GM18505 (cell line): ENCODE measurements at regions not wholly inside any gene's neighbourhood (a gene's known extent, or its start where the extent isn't known, plus 50 kb on each side); places are given as distances from the start of the nearest gene placed in this dataset.
"Not testable (repeated sequence)": the region's sequence is repeated elsewhere in the genome, so short reads cannot be mapped to it uniquely, and the experiment has no call there.

Experiments used
- ATAC-seq: cut with Tn5 transposase; IDR thresholded peaks from one replicate; pipeline ENCODE4 v1.9.1; 2021; ENCODE audit not compliant: unreplicated experiment
- POLR2A ChIP-seq: IDR thresholded peaks from 4 replicates; pipeline ENCODE4 v1.6.1; 2011; ENCODE audit warnings: borderline replicate concordance; ENCODE audit not compliant: insufficient read depth, insufficient read length; ENCODE audit errors: extremely low read depth

DNA sequence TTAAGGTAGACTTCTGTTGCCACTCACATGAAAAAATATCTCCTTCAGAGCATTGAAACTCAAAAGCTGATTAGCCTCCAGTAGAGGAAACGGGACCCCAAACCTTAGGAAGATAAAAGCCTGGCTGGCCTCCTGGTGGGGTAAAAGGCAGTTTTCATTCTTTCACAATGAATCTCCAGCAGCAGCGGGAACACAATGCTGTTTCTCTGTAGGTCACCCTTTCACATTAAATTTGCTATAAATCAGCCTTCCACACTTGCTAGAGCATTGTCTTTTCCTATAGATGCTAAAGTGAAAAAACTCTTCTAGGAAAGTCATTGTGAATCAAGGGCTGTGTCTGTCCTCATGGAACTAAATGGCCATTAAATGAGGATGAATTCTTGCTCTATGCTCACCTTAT is 207.3 kb upstream of the MAGEB2 start:
- no peak for TF ChIP-seq POLR2A
- ATAC-seq, result no peak

DNA sequence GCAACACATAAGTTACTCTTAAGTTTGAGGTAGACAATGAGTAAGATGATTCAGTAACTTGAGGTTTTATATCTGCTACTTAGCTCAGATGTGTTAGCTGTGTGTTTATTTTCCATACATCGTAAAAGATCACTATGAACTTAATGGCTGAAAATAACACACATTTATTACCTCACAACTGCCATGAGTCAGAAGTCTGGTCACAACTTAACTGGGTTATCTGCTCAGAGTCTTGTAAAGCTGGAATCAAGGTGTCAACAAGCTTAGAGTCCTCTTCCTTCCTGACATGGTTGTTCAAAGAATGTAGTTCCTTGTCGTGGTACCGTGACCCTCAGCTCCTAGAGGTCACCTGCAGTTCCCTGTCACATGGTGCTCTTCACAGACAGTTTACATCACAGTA is 204.9 kb upstream of the MAGEB2 start:
- ATAC-seq, result no peak
- TF ChIP-seq POLR2A, result no peak

DNA sequence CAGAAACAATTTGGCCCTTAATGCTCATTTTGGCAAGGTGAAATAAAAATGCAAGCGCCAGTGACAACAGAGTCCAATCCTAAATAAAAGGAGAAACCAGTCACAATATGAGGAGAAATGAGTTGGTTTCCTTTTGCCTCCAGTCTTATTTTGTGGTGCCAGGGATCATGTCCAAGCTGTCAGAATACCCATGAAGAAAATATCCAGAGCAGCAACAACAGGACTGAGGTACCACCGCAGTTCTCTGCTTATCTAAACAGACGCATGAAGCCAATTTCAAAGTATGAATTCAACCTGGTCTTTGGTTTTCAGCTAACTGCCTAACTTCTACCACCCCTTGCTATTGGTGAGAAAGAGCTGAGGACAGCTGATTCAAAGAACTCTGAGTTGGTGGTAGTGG is 199.9 kb upstream of the MAGEB2 start:
- TF ChIP-seq POLR2A, result no peak
- ATAC-seq, result no peak

DNA sequence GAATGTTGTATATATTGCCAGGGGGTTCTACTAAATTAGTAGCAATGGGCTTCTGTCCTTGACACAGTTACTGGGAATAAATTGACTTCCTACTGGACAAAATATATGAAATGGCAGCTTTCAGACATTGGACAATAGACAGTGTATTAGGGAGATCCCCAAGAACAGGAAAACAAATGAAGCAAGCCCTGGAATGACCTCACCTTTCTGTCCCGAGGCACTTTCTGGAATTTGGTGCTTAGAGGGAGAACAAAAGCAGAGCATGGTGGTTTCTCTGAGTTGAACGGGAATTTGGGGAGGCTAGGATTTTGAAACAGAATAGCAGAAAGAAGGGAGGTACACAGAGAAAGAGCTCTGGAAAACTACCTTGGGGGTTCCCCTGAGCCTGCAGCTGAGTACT is 187.7 kb upstream of the MAGEB2 start:
- TF ChIP-seq POLR2A, result no peak
- ATAC-seq, result no peak

DNA sequence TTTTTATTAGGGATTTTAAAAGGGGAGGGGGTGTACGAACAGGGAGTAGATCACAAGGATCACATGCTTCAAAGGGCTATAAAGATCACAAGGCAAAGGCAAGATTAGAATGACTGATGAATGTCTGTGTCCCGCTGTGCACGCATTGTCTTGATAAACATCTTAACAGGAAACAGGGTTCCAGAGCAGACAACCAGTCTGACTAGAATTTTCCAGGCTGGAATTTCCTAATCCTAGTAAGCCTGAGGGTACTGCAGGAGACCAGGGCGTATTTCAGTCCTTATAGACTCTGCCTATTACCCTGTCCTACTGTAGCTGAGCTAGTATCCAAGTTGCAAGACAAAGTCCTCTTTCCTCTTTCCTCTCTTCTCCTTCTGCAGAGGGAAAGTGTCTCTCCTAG is 179.0 kb upstream of the MAGEB2 start:
- ATAC-seq, result not testable (repeated sequence)

DNA sequence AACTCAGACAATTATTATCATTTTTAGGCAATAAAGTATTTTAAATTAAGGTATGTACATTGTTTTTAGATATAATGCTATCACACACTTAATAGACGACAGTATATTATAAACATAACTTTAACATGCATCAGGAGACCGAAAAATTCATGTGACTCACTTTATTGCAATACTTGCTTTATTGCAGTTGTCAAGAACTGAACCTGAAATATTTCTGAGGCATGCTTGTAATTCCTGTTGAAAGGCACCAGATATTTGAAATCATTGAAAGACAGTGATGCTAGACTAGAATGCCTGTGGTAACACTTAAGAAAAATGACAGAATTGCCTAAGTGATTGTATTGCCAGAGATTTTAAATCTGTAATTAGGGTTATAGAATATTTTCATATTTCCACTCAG is 175.6 kb upstream of the MAGEB2 start:
- no peak for TF ChIP-seq POLR2A
- no peak for ATAC-seq

DNA sequence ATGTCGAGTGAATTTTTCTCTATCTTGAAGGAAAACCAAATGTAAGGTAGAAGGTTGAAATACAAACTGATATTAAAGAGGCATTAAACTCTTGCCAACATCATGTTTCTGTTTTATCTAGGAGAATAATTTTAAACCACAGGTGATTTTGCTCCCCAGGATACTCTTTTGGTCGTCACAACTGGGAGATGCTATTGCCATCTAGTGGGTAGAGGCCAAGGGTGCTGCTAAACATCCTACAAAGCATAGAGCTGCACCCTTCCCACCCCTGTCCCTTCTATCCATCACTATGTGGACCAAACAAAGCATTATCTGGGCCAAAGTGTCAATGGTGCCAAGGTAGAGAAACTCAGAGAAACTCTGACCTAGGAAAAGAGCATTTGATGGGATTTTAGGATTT is 154.6 kb upstream of the MAGEB2 start:
- ATAC-seq, result no peak
- no peak for TF ChIP-seq POLR2A

DNA sequence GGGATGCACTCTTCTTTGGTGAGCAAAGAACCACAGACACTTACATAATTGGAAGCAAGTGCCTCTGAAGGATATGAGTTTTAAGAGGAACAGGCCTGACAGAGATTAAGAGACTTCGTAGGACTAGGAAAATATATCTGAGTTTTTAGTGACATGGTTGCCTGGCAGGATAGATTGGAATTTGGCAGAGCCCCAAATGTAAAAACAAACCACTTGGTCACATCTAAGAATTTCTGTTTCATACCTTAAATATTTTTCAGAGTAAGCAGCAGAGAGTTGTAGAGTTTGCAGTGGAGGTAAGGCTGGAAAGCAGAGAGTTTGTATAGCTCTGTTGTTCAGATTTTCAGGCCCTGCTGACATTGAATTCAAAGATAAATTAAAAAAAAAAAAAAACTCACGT is 150.1 kb upstream of the MAGEB2 start:
- TF ChIP-seq POLR2A, result no peak
- ATAC-seq, result no peak

DNA sequence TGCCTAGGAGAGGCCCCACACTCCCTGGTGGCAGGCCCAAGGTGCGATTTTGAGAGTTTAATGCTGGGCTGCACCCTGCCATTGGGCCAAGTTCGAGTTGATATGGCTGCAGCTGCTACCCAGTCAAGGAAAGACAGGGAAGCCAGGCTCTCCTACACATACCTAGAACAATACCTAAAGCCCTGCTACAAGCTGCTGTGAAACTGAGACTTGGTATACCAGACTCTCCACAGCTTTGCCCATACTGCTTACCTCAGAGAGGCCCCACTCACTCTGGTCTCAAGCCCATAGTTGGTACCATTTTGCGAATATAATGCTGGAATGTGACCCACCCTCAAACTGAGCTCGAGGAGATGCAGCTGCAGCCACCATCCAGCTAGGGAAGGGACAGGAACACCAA is 147.7 kb upstream of the MAGEB2 start:
- no peak for TF ChIP-seq POLR2A
- ATAC-seq, result no peak

DNA sequence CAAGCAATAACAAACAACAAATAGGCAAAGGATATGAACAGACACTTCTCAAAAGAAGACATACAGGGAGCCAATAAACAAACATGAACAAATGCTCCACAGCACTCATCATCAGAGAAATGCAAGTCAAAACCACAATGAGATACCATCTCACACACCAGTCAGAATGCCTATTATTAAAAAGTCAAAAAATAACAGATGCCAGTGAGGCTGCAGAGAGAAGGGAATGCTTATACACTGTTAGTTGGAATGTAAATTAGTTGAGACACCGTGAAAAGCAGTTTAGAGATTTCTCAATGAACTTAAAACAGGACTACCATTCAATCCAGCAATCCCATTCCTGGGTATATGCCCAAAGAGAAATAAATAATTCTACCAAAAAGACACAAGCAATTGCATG is 129.8 kb upstream of the MAGEB2 start:
- ATAC-seq, result no peak
- no peak for TF ChIP-seq POLR2A

DNA sequence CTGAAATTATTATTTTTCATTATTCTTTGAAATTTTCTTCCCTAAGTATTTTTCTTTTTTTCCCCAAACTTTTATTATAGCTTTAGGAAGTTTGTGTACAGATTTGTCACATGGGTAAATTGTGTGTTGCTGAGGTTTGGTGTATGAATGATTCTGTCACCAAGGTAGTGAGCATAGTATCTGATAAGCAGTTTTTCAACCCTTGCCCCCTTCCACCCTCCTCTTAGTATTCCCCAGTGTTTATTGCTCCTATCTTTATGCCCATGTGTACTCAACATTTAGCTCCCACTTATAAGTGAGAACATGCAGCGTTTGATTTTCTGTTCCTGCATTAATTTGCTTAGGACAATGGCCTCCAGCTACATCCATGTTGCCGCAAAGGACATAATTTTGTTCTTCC is 103.9 kb upstream of the MAGEB2 start:
- no peak for ATAC-seq
- TF ChIP-seq POLR2A, result no peak

DNA sequence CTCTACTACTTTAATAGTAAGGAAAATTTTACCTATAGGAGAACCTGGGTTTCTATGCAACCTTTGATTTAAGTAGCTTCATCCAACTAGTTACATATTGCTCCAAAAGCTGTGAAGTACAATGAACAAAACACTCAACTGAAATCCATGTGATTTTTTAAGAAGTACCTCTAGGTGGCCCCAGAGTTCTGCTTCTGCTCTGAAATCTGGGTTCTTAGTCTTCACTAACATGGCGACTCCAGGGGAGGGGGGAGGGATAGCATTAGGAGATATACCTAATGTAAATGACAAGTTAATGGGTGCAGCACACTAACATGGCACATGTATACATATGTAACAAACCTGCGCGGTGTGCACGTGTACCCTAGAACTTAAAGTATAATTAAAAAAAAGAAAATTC is 73.4 kb upstream of the MAGEB2 start:
- ATAC-seq, result peak; percentile 88
- no peak for TF ChIP-seq POLR2A

DNA sequence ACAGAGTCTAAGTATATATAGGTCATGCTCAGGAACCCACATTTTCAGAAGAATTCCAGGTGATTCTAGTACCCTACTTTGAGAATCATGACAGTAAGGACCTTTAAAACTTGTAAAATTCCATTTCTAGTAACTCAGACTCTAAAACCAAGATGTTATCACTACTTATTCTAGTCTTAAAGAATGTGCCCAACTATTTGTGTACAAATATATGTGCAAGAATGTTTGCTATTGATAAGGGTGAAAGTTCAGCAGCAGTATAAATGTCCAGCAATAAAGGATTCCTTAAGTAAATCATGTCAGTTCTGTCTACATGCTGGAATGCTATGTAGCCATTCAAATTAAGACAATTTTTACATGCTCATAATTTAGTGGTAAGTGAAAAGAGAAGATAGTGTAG is 71.1 kb upstream of the MAGEB2 start:
- ATAC-seq, result no peak
- TF ChIP-seq POLR2A, result no peak

DNA sequence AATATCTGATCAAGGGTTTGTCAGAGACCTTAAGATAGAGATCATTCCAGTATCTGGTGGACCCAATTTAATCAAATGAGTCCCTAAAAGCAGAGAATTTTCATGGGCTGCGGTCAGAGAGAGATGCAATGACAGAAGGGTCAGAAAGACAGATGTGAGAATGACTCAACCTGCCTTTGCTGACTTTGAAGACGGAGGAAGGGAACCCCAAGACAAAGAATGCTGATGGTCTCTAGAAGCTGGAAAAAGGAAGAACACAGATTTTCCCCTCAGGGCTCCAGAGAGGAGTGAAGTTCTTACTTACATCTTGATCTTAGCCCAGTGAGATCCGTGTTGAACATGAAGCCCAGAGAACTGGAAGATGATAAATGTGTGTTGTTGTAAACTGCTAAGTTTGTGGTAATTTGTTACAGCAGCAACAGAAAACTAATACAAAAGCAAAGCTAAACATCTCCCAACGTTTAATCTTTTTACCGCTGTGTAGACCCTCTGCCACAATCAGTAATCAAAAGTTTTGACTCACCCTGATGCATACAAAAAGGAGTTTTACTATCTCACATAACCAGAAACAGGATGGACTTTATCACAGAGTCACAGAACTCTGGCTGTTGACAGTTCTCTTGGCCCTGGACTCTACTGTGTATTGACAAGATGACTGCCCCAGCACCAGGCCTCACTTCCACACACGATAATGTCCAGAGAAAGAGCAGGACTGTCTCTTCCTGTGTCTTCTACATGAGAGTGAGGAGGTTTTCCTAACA is 70.2 kb upstream of the MAGEB2 start:
- no peak for TF ChIP-seq POLR2A
- no peak for ATAC-seq
